ENCODE measurements at regions not wholly inside any gene's neighbourhood (a gene's known extent, or its start where the extent isn't known, plus 50 kb on each side); places are given as distances from the start of the nearest gene placed in this dataset.
A peak's percentile ranks its signal among the peaks of the same experiment; 100 is the strongest.

GRCh38 chr18:78510636-78511035 is 469.0 kb upstream of the SALL3 start:
- ATAC-seq: no peak
- no peak for TF ChIP-seq POLR2A (IDR thresholded peaks at IDR 0.05)
- TF ChIP-seq CTCF (IDR thresholded peaks at IDR 0.05): no peak

GRCh38 chr18:78511666-78512601 is 467.7 kb upstream of the SALL3 start:
- no peak overlapping the region for H3K4me3 ChIP-seq
- TF ChIP-seq POLR2A (IDR thresholded peaks at IDR 0.05): no peak
- no peak for TF ChIP-seq CTCF (IDR thresholded peaks at IDR 0.05)
- H3K27me3 ChIP-seq: no peaks in the 10 kb centered on the region
- DNase-seq: no peak
- intact Hi-C loops (cut with DNase I): no loop called here
- H3K36me3 ChIP-seq: no peaks in the 10 kb centered on the region
- ATAC-seq: peak in 1 of 4 donors; percentile 39
- WGBS, 4 donors: 82 to 88% (median 85%) methylated on average over 16 to 24 of the region's 24 CpGs
- no peaks in the 10 kb centered on the region for H3K9me3 ChIP-seq
- peaks cover 0 to 5% (median 0%) of the 10 kb centered on the region in 12 donors for H3K4me1 ChIP-seq
- no peak overlapping the region for H3K27ac ChIP-seq

More at GRCh38 chr18:78510636-78511035, 469.0 kb upstream of the SALL3 start:
- Histone ChIP-seq H3K9me3 (no peaks in the 10 kb centered on the region), H3K27ac (no peak overlapping the region), H3K4me1 (peaks cover 0 to 5% (median 0%) of the 10 kb centered on the region in 12 donors), H3K36me3 (no peaks in the 10 kb centered on the region), H3K27me3 (no peaks in the 10 kb centered on the region), H3K4me3 (no peak overlapping the region)
- intact Hi-C loops (cut with DNase I): no loop called here
- WGBS, 4 donors: 46 to 57% (median 53%) methylated on average over 7 of the region's 7 CpGs
- DNase-seq: no peak

GRCh38 chr18:78514910-78515670 is 464.5 kb upstream of the SALL3 start:
- no peaks in the 10 kb centered on the region for H3K36me3 ChIP-seq
- peaks cover 0 to 5% (median 0%) of the 10 kb centered on the region in 12 donors for H3K4me1 ChIP-seq
- DNase-seq: no peak
- 85 to 88% (median 87%) methylated on average over 16 to 24 of the region's 24 CpGs for WGBS, 4 donors
- H3K9me3 ChIP-seq: no peaks in the 10 kb centered on the region
- TF ChIP-seq POLR2A (IDR thresholded peaks at IDR 0.05) (no peak), CTCF (IDR thresholded peaks at IDR 0.05) (no peak)
- intact Hi-C loops (cut with DNase I): no loop called here
- no peak overlapping the region for H3K27ac ChIP-seq
- ATAC-seq: no peak
- no peak overlapping the region for H3K4me3 ChIP-seq
- H3K27me3 ChIP-seq: no peaks in the 10 kb centered on the region

GRCh38 chr18:78517328-78517727 is 462.3 kb upstream of the SALL3 start:
- TF ChIP-seq POLR2A (IDR thresholded peaks at IDR 0.05) (no peak), CTCF (IDR thresholded peaks at IDR 0.05) (no peak)

More at GRCh38 chr18:78517328-78517727, 462.3 kb upstream of the SALL3 start:
- no peak for DNase-seq
- Histone ChIP-seq H3K27me3 (peaks cover 0 to 4% (median 0%) of the 10 kb centered on the region in 9 donors), H3K9me3 (no peaks in the 10 kb centered on the region), H3K36me3 (no peaks in the 10 kb centered on the region), H3K4me3 (no peak overlapping the region), H3K27ac (no peak overlapping the region), H3K4me1 (no peaks in the 10 kb centered on the region)
- 87 to 92% (median 90%) methylated on average over 15 to 22 of the region's 22 CpGs for WGBS, 4 donors
- intact Hi-C loops (cut with DNase I): no loop called here
- ATAC-seq: no peak

Data from heart left ventricle (tissue), 16 donors.